GM21447 (cell line): ENCODE measurements at regions not wholly inside any gene's neighbourhood (a gene's known extent, or its start where the extent isn't known, plus 50 kb on each side); places are given as distances from the start of the nearest gene placed in this dataset.

Source experiments
- ATAC-seq: cut with Tn5 transposase; IDR thresholded peaks from one replicate; pipeline ENCODE4 v1.9.1; 2021; ENCODE audit not compliant: unreplicated experiment

DNA sequence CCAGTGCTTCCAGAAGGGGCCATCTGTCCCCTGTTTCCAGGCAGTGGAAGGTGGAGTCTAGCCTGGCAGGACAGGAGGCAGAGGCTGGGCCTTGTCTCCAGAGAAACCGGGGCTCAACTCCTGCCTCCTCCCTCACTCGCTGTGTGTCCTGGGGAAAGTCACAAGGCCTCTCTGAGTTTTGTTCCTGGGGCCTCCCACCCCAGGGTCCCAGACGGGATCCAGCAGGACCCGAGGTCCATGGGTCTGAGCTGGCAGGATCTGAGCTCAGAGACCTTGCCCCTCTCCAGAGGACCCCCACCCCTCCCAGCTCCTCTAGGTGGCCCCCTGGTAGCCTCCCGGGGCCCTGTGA is 72.2 kb upstream of the TAF1B start:
- no peak for ATAC-seq

DNA sequence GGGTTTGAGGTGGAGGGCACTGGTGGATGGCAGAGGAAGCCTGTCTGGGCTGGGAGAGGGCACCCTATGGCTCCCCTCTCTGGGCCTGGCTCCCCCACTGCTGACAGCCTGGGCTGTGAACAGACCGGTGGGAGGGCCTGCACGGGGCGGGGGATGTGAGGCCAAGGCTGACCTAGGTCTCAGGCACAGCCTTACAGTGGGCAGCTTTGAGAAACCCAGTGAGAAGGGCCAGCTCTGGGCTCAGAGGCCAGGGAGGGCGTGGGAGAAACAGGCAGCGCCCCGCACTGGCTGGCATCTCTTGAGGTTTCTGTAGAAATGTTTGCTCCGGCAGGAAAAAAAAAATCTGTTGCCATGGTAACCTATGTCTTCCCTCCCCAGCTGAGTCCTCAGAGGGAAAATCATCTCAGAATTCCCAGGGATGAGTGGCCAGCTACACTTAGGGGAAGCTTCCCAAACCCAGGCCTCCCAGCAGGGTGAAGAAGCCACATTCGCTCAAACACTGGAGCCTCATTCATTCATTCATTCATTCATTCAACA is 71.7 kb upstream of the TAF1B start:
- no peak for ATAC-seq

DNA sequence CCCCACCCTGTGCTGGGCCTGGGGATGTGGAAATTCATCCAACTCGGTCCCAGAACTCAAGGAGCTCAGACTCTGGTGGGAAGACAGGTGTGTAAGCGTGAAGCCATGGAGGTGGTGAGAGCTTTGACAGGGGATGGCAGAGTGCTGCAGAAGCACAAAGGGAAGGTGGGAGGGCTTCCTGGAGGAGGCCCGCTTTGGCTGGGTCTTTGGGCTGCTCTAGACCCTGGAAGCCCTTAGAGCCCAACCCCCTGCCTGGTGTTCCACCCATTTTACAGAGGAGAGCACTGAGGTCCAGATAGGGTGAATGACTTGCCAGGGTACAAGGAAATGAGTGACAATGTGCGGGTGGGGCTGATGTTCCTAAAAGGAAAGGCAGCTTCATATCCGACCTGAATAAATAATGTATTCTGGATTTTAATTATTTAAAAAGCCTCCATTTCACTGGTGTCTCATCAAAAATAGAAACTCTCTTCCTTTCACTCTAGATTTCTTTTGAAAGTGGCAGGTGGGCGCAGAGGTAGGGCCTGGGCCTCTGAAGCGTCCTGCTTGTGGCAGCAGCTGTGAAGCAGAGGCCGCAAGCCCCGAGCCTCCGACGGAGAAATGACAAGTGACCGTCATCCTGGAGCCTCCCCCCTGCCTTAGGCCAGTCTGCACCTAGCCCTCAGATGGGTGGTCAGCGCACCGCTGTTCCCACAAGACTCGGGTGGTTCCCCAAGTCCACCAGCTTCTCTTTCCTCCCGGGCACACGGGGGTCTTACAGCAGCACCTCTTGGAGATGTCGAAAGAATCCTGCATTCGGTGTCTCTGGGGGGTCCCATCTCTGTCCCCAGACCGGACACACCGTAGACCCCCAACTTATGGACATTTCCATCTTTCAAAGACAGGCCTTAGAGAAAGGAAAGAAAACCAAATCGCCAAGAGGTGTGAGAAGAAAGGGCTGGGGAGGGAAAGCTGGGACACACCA is 71.0 kb upstream of the TAF1B start:
- no peak for ATAC-seq

DNA sequence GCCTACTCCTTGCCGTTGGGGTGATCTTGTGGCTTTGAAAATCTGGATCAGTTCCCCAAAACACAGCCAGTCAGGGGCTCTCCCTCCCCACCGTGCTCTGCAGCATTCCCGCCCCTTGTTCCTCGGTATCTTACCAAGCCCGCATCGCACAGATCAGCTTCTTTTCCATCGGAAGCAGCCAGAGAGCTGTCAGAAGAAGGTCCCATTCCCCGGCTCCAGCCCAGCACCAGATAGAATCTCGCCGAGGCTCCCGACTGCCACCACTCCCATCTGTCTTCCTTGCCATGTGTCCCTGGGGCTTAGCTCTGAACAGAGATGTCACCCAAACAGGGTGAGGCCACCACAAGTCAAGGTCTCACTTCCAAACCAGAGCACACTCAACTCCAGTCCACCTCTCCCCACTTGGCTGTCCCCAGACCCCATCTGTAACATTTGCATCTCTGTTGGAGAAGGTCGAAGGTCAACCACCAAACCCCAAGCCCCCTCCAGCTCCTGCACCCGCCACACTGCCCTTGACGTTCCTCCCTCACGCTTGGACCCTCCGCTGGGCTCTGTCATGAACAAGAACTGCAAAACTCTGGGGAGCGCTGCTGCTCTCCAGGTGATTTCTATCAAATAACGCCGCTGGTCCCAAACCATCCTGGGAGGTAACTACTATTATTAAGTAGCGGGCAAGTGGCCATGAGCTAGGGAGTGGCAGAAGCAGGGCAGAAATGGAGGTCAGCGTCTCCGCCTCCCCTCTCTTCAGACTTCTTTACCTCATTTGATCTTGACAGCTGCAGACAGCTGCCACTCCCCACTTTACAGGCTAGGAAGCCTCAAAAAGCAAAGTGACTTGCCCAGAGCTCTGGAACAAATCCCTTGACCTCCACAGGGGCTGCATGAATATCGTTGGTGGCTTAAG is 70.0 kb upstream of the TAF1B start:
- ATAC-seq: no peak

DNA sequence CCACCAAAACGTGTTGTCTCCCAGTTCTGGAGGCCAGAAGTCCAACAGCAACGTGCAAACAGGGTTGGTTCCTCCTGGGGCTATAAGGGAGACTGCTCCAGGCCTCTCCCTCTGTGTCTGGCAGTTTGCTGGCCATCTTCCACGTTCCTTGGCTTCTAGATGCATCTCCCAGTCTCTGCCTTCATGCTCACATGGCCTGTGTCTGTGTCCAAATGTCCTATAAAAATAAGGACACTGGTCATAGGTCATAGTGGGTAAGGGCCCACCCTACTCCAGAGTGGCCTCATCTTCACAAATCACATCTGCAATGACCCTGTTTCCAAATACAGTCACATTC is 69.4 kb upstream of the TAF1B start:
- no peak for ATAC-seq

DNA sequence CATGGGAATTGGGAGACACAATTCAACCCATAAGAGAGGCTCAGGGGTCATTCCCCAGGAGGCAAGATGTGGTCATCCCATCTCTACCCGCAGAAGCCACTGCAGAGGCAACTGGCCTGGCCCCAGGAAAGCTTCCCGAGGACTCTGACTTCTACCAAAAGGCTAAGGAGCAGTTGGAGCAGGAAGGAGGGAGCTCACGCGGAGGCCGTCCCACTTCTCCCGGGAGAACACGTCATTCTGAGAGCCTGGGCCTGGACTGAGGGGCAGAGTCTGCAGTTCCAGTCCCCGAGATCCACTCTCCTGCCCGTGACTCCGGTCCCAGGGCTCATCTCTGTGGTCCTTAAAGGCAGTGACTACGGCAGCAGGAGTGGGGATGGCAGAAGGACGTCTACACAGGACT is 69.0 kb upstream of the TAF1B start:
- ATAC-seq: no peak

DNA sequence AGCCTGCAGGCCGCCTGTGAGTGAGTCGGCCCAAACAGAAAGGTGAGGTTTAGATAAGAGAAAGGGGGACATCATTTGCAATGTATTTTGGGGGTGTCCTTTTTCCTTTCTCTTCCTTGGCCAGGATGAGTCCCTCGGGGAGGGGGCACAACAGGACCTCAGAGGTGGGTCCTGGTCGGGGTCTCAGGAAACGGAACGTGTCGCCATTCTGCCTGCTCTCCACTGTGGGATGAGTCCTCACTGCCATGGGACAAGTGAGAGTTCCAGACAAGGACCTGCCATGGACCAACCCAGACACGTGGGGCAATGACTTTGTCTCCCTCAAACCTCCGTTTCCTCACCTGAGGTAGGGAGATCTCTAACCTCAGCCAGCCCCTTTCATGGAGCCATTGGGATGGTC is 67.9 kb upstream of the TAF1B start:
- no peak for ATAC-seq

DNA sequence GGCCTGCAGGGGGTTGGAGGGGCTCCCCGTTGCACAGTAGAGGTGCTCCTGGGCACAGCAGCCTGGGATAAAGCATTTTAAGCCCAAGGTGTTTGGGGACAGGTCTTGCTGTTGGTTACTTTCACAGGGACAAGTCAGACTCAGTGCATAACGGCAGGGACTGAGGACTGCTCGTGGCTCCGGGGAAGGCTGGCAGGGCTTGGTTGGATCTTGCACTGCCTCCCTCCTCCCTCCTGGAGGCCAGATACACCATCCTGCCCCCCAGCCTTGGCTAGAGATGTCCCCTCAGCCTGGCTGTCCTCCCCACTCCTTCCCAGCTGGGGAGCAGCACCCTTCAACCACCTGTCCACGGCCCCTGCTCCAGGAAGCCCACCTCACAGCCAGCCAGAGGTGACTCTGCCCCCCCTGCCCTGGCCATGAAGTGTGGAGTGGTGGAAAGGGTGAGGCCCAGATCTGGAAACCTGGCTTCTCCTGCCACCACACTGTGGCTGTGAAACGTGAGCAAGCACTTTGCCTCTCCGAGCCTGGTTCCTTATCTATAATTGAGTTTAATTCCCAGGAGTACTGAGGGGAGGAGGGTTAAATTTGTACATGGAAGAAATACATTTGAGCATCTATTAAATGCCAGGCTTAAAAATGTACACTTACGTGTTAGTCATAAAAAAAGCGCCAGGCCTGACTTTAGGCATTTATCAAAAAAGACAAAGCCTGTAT is 67.1 kb upstream of the TAF1B start:
- no peak for ATAC-seq

DNA sequence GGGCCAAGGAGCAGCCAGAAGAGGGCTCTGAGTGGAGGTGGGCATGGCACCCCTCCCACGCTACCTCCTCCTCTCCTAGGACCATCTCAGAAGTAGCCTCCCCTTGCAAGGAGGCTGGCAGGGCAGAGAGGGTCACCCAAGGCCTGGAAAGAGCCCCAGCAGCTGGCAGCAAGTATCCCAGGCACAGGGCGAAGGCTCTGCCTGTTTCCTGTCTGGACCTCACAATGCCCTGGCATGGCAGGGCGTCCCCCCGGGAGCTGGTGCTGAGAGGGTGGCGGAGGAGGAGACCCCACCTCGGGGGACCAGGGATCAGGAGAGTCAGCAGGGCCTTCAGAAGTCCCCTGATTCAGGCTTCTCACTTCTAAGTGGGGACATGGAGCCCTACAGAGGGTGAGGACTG is 66.2 kb upstream of the TAF1B start:
- ATAC-seq: no peak

DNA sequence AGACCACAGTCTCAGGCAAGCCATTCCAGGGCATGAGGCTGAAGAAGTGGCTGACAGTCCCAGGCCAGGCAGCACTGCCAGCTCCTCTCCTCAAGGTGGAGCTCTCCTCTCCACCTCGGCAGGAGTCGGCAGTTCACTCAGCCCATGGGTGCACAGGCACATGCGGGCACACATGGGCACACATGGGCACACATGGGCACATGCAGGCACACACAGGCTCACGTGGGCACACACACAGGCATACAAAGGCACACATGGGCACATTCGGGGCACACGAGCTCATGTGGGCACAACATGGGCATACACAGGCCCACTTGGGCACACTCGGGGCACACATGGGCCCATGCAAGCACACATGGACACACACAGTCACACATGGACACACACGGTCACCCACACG is 65.3 kb upstream of the TAF1B start:
- ATAC-seq: no peak

DNA sequence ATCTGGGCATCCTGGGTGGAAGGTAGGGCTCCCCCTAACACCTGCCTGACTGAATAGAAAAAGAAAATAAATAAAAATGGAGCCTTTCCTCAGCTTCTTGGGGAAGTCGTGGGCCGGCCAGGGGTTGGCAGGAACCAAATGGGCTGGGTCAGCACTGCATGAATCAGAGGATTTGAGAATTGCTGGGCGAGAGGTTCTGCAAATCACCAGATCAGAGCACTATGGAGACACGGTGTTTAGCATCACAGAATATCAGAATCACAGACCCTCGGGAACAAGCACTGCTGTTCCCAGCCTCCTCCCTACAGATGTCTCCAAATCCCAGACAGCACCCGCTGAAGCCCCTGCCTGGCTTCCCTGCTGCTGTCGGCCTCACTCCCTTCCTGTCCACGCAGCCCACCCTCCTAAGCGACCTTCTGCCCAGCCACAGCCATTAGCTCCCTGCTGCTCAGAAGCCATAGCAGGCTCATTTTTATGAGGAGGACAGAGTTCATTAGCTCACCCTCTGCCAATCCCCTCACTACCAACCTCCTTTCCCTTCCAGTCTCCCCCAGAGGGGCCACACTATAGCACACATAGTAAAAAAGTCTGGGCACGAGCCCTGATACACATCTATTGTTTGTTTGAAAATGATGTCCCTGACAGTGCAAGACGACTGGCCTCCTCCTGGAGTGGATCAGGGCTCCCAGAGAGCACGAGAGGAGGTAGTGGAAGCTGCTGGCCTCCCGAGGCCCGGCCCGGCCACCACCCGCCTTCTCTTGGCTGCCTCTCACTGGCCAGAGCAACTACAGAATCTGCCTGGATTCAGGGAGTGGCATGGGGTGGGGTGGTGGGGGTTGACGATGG is 64.6 kb upstream of the TAF1B start:
- no peak for ATAC-seq

DNA sequence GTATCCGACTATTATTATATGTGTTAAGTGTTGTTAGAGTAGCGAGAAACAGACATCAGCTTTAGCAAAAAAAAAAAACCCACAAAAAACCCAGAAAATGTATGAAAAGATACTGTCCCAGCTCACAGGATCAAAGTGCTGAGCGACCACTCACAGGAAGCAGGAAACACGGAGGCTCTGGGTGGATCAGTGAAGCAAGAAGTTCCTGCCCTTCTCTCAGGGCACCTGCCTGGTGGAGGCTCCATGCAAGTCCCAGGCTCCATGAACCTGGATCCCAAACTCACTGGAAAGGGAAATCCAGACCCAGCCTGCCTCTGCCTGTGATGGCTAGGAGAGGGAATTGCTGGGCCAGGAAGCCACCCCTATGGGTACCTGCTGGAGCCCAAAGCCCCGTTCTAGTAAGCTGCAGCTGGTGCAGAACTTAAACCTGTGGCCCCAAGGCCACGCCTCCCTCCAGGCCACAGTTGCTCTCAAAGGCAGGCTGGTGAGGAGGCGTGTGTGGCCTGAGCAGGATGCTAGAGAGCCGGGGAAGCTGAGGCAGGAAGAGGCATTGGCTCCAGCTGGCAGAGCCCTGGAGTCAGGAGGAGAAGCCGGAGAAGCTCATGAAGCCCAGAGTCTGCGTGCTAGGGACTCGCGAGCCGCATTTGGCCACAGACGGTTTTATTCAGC is 63.5 kb upstream of the TAF1B start:
- no peak for ATAC-seq

DNA sequence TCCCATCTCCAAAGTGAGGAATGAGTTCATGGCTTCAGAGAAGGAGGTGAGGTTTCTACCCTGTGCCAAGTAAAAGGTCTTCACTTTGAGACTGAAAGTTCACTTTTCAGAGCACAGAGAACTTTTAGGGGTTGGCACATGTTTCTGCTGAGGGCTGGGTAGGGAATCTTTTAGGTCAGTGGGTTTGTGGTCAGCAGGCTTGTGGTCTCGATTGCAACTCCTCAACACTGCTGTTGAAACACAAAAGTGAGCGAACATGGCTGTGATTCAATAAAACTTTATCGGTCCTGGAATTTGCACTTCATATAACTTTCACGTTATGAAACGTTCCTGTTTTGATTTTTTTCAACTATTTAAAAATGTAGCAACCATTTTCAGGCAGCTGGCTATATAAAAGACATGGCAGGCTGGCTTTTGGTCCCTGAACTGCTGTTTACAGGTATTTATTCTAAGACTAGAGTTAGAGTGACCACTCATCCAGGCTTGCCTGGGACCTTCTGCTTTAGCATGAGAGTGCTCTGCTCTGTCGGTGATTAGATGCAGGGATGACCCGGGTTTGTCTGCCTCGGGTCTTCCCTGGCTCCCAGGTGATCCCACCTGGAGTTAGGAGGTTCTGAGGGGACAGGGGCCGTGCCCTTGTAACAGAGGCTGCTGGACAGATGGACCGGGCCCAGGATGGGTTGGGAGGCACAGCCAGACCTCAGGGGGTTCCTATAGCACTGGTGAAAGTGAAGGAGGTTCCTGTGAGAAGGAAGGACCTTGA is 62.7 kb upstream of the TAF1B start:
- no peak for ATAC-seq

DNA sequence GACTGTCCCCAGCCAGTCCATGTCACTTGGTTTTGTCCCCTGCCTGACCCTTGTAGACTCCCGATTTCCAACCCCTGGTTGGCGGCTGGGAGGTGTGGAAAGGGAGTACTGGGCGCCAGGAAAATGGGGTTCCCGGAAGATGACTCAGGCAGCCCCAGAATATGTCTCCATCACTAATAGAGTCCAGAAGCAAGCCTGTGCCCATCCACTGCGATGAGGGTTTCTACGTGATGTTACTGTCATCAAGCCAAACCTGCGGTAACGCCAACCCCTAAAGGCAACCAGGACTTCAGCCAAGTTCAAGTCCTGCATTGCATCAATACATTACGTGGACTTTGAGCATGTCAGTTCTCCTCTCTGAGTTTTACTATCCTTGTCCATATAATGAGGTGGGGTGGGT is 62.0 kb upstream of the TAF1B start:
- ATAC-seq: no peak

DNA sequence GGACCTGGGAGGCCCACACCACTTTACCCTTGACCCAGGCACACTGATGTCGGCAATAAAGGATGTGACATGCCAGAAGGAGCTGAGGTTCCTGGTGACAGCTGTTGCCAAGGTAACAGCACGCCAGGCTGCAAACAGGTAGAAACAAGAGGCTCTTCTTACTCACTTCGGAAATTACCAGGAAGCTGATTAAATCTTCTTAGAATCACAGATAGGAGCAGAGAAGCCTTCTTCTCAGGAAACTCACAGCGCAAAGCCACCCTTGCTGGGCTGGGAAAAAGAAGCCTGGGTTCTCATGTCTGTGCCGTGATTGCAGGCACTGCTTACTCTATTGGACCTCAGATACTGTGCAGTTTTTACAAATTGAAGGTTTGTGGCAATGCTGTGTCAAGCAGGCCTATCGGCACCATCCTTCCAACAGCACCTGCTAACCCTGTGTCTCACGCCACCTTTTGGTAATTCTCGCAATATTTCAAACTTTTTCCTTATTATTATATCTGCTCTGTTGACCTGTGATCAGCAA is 61.0 kb upstream of the TAF1B start:
- ATAC-seq: no peak

DNA sequence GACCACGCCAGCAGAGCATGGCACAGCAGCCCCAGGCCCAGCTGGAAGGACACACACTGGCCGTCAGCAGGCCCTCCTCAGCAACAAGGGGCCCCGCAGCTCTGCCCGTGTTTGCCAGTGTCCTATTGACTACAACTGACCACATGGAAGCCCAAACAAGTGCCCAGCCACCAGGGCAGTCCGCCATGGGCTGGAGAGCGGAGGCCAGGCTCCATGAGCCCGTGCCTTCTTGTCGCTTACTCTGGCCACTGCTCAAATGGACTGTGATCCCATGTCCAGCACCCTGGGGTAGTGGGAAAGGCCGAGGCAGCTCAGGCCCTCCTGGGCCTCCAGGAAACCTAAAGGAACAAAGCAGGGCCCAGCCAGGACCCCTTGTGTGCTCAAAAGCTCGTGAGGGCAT is 53.9 kb upstream of the TAF1B start:
- ATAC-seq: no peak

DNA sequence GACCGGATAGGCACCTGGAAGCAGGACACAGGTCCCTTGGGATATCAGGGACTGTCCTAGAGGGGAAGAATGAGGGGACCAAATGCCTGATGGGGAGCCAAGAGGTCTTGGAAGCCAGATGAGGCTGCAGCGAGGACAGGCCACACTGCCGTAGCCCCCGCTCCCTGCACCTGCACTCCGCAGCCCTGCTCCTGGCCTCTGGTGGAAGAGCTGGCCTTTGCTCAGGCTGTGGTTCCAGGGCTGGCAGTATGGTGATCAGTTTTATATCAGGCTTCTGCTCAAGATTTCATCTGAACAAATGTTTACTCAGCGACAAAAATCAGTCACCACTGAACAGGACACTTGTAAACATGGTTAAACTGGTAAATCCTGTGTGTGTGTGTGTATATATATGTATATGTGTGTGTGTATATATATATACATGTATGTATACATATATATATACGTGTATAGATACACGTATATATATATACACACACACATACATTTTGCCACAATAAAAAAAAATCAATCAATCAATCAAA is 52.5 kb upstream of the TAF1B start:
- ATAC-seq: no peak

DNA sequence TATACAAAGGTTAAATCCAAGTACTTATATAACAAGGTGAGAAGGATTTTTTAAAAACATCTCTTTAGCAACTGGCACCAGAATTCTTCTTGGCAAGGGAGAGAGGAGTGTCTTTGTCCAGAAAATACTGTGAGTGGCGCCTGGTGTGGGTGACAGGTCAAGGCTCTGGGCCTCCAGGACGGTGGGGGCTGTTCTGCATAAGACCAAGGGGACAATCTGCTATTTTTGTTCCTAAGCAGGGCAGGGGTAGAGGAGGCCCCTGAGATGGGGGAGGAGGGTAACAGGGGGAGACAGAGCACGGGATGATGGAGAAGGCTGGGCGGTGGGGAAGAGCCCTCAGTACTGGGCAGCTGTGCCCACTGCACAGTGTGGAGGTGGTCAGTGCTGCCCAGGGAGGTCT is 51.6 kb upstream of the TAF1B start:
- no peak for ATAC-seq
